Coronary artery (tissue), 2 donors: ENCODE measurements at regions not wholly inside any gene's neighbourhood (a gene's known extent, or its start where the extent isn't known, plus 50 kb on each side); places are given as distances from the start of the nearest gene placed in this dataset.

ENCODE experiments used
- DNase-seq: peaks from one replicate; pipeline ENCODE4 v3.0.0-alpha.2; 2017; ENCODE audit warnings: low spot score
- H3K27ac ChIP-seq, 2 donors: fragments of 200-600 bp; sonication (generic); one replicate each; pipeline ENCODE4 v1.5.1; 2016 to 2019
- H3K4me3 ChIP-seq: fragments of 200-600 bp; sonication (generic); 2 replicates; pipeline ENCODE4 v1.5.1; 2016; ENCODE audit warnings: mild to moderate bottlenecking, moderate library complexity
- CTCF ChIP-seq: fragments of 200-600 bp; sonication (generic); IDR thresholded peaks from one replicate; pipeline ENCODE4 v1.5.1; 2019; ENCODE audit warnings: antibody characterized with exemption

GRCh38 chr12:34526946-34527345 lies 504.6 kb downstream of the ALG10 start:
- DNase-seq = no peak
- TF ChIP-seq CTCF = no peak
- no peak overlapping the region for H3K27ac ChIP-seq
- H3K4me3 ChIP-seq = no peak overlapping the region

- DNase-seq = no peak
- H3K27ac ChIP-seq = no peak overlapping the region
- no peak for TF ChIP-seq CTCF
- H3K4me3 ChIP-seq = no peak overlapping the region
These were observed 525.0 kb downstream of the ALG10 start for GRCh38 chr12:34547276-34547675.

DNA sequence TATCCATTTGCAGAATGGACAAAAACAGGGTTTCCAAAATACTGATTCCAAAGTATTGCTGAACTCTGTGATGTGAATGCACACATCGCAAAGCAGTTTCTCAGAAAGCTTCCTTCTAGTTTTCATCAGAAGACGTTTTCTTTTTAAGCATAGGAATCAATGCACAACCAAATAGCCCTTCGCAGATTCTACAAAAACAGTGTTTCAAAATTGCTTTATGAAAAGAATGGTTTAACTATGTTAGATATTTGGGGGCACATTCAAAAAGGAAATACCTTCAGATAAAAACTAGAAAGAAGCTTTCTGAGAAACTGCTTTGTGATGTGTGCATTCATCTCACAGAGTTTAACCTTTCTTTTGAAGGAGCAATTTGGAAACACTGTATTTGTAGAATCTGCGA lies 569.7 kb downstream of the ALG10 start:
- Histone ChIP-seq H3K4me3 (no peak overlapping the region), H3K27ac (no peak overlapping the region)
- TF ChIP-seq CTCF = no peak
- no peak for DNase-seq

- peak; percentile 53 for DNase-seq
These were observed 573.7 kb downstream of the ALG10 start for GRCh38 chr12:34595749-34596733.

GRCh38 chr12:34597548-34598351 lies 575.5 kb downstream of the ALG10 start:
- DNase-seq = peak; percentile 45
- no peak for TF ChIP-seq CTCF
- no peak overlapping the region for H3K4me3 ChIP-seq
- no peak overlapping the region for H3K27ac ChIP-seq

More at GRCh38 chr12:34595749-34596733, 573.7 kb downstream of the ALG10 start:
- Histone ChIP-seq H3K27ac (no peak overlapping the region), H3K4me3 (no peak overlapping the region)
- TF ChIP-seq CTCF = no peak

- H3K4me3 ChIP-seq = no peak overlapping the region
- no peak for TF ChIP-seq CTCF
- peak; percentile 63 for DNase-seq
- H3K27ac ChIP-seq = no peak overlapping the region
These were observed 576.1 kb downstream of the ALG10 start for GRCh38 chr12:34598352-34598827.
